GM21390 (cell line): ENCODE measurements at regions not wholly inside any gene's neighbourhood (a gene's known extent, or its start where the extent isn't known, plus 50 kb on each side); places are given as distances from the start of the nearest gene placed in this dataset.

Source experiments
- ATAC-seq: cut with Tn5 transposase; IDR thresholded peaks from one replicate; pipeline ENCODE4 v1.9.1; 2021; ENCODE audit not compliant: unreplicated experiment

- no peak for ATAC-seq
Observed at GRCh38 chr7:50174948-50175347, 81.9 kb upstream of the ZPBP start.

GRCh38 chr7:50166997-50167965, 74.2 kb upstream of the ZPBP start:
- ATAC-seq = no peak

- ATAC-seq = no peak
Observed at GRCh38 chr7:50164559-50165170, 71.6 kb upstream of the ZPBP start.

GRCh38 chr7:50160206-50160605, 67.2 kb upstream of the ZPBP start:
- ATAC-seq = no peak

GRCh38 chr7:50159154-50159553, 66.1 kb upstream of the ZPBP start:
- no peak for ATAC-seq

GRCh38 chr7:50156706-50157105, 63.7 kb upstream of the ZPBP start:
- no peak for ATAC-seq

- no peak for ATAC-seq
Observed at GRCh38 chr7:50156163-50156562, 63.1 kb upstream of the ZPBP start.

- ATAC-seq = no peak
Observed at GRCh38 chr7:50155755-50156154, 62.7 kb upstream of the ZPBP start.

- no peak for ATAC-seq
Observed at GRCh38 chr7:50153995-50154394, 60.9 kb upstream of the ZPBP start.

GRCh38 chr7:50153148-50153547, 60.1 kb upstream of the ZPBP start:
- ATAC-seq = no peak

GRCh38 chr7:50152486-50152885, 59.4 kb upstream of the ZPBP start:
- ATAC-seq = no peak

- no peak for ATAC-seq
Observed at GRCh38 chr7:50151661-50152060, 58.6 kb upstream of the ZPBP start.

- ATAC-seq = no peak
Observed at GRCh38 chr7:50151001-50151400, 58.0 kb upstream of the ZPBP start.

GRCh38 chr7:50149369-50149768, 56.3 kb upstream of the ZPBP start:
- no peak for ATAC-seq

- peak; percentile 46 for ATAC-seq
Observed at GRCh38 chr7:50147951-50148808, 55.1 kb upstream of the ZPBP start.

GRCh38 chr7:50146692-50147091, 53.6 kb upstream of the ZPBP start:
- ATAC-seq = no peak

GRCh38 chr7:50145801-50146338, 52.8 kb upstream of the ZPBP start:
- no peak for ATAC-seq

GRCh38 chr7:50145226-50145625, 52.2 kb upstream of the ZPBP start:
- no peak for ATAC-seq
